T-helper 2 cell treated with Interferon-gamma antibody and Interleukin-4, amounts not matched to agents 5 μg/mL and 100 μg/mL, for 36 hours (primary cell): ENCODE measurements at regions not wholly inside any gene's neighbourhood (a gene's known extent, or its start where the extent isn't known, plus 50 kb on each side); places are given as distances from the start of the nearest gene placed in this dataset.
"Not testable (repeated sequence)": the region's sequence is repeated elsewhere in the genome, so short reads cannot be mapped to it uniquely, and the experiment has no call there.

Experiments used
- DNase-seq: peaks from one replicate; pipeline ENCODE4 v3.0.0; 2021; ENCODE audit warnings: low spot score
- H3K27ac Mint-ChIP-seq: one replicate; pipeline ENCODE4 v1.8.0; 2021; ENCODE audit warnings: mild to moderate bottlenecking, mixed read lengths
- H3K27me3 Mint-ChIP-seq: one replicate; pipeline ENCODE4 v1.8.0; 2021; ENCODE audit warnings: low read depth, mixed read lengths
- H3K36me3 Mint-ChIP-seq: one replicate; pipeline ENCODE4 v1.8.0; 2021; ENCODE audit warnings: low read depth, mixed read lengths
- H3K4me1 Mint-ChIP-seq: one replicate; pipeline ENCODE4 v1.8.0; 2021; ENCODE audit warnings: low read depth, mixed read lengths
- H3K4me3 Mint-ChIP-seq: one replicate; pipeline ENCODE4 v1.8.0; 2022; ENCODE audit warnings: mild to moderate bottlenecking, moderate library complexity, mixed read lengths
- H3K9me3 Mint-ChIP-seq: one replicate; pipeline ENCODE4 v1.8.0; 2021; ENCODE audit warnings: mixed read lengths

DNA sequence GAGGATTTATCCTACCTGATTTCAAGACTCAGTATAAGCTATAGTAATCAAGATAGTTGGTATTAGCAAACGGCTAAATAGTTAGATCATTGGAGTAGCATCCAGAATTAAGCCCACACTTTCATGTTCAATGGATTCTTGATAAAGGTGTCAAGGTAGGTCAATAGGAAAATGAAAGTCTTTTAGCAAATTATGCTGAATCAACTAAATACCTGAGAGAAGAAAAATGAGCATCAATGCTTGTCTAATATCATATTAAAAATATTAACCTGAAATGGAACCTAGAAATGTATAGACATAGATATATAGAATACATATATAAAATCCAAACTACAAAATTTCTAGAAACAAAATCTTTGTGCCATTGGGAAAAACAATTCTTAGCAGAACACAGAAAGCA lies 685.6 kb downstream of the DTWD2 start:
- H3K27me3 Mint-ChIP-seq = no peaks in the 10 kb centered on the region
- H3K4me1 Mint-ChIP-seq = no peaks in the 10 kb centered on the region
- no peak overlapping the region for H3K27ac Mint-ChIP-seq
- no peak overlapping the region for H3K4me3 Mint-ChIP-seq
- no peaks in the 10 kb centered on the region for H3K9me3 Mint-ChIP-seq
- no peaks in the 10 kb centered on the region for H3K36me3 Mint-ChIP-seq
- no peak for DNase-seq

DNA sequence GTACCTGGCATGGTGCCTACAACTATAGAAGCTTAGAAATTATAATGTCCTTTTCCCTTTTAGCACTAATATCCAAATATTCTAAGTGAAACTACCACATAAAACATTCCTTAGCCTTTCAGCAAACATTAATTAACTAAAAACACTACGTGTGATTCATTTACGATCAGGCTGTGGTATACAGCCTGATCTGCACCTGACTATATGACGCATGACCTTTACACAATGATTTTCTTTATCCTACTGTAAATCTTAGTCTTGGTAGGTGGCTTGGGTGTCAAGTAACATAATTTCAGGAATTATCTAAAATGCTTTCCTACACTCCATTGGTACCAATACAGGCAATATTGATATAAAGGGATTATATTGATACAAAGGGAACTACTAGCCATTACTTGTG lies 686.7 kb downstream of the DTWD2 start:
- no peak for DNase-seq
- Mint-ChIP-seq H3K4me1 (no peaks in the 10 kb centered on the region), H3K36me3 (no peaks in the 10 kb centered on the region), H3K27me3 (no peaks in the 10 kb centered on the region), H3K9me3 (no peaks in the 10 kb centered on the region), H3K27ac (no peak overlapping the region), H3K4me3 (no peak overlapping the region)

GRCh38 chr5:118295045-118295444 lies 693.3 kb downstream of the DTWD2 start:
- H3K4me3 Mint-ChIP-seq = no peak overlapping the region
- no peak for DNase-seq
- H3K9me3 Mint-ChIP-seq = no peaks in the 10 kb centered on the region
- H3K27me3 Mint-ChIP-seq = no peaks in the 10 kb centered on the region
- H3K27ac Mint-ChIP-seq = no peak overlapping the region
- no peaks in the 10 kb centered on the region for H3K4me1 Mint-ChIP-seq
- H3K36me3 Mint-ChIP-seq = no peaks in the 10 kb centered on the region

DNA sequence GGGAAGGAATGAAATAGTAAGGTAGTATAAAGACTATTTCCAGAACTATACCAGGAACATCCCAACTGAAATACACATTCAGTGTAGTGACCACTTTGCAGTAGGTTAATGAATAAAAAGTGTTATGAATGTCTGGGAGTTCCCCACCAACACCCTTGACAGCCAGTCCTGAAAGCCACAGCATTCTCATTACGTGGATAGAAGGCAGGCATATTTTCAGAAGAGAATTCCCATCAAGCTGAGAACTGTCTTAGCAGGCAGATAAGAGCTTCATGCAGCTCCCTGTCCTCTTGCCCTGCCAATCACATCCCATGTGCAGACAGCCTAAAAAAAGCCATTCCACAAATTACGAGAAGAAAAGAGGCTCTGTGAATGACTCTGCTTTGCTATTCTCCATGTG lies 695.0 kb downstream of the DTWD2 start:
- no peaks in the 10 kb centered on the region for H3K27me3 Mint-ChIP-seq
- H3K27ac Mint-ChIP-seq = no peak overlapping the region
- no peak overlapping the region for H3K4me3 Mint-ChIP-seq
- no peak for DNase-seq
- no peaks in the 10 kb centered on the region for H3K9me3 Mint-ChIP-seq
- no peaks in the 10 kb centered on the region for H3K4me1 Mint-ChIP-seq
- no peaks in the 10 kb centered on the region for H3K36me3 Mint-ChIP-seq

DNA sequence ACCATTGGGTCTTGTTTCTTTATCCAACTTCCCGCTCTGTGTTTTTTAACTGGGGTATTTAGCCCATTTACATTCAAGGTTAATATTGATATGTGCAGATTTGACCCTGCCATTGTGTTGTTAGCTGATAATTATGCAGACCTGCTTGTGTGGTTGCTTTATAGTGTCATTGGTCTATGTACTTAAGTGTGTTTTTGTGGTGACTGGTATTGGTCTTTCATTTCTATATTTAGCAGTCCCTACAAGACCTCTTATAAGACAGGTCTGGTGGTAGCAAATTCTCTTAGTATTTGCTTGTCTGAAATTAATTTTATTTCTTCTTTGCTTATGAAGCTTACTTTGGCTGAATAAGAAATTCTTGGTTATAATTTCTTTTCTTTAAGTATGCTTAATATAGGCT lies 698.1 kb downstream of the DTWD2 start:
- no peak for DNase-seq
- no peak overlapping the region for H3K27ac Mint-ChIP-seq
- H3K4me3 Mint-ChIP-seq = no peak overlapping the region
- H3K27me3 Mint-ChIP-seq = no peaks in the 10 kb centered on the region
- no peaks in the 10 kb centered on the region for H3K4me1 Mint-ChIP-seq
- H3K9me3 Mint-ChIP-seq = no peaks in the 10 kb centered on the region
- no peaks in the 10 kb centered on the region for H3K36me3 Mint-ChIP-seq

DNA sequence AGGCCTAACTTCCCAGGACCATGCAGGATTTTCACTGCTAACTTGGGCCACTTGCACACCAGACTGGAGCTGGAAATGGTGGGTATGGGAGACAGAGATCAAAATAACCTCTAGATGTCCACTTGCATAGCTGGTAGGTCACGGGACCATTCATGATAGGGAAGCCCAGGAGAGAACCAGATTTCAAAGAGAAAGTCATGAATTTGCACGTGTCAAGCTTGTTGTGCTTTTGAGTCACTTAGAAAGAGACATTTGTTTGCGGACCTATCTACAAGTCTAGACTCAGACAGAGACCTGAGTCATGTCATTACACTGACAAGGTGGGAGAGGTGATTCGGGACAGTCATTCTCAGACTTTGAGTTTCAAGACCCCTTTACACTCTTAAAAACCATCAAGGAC lies 704.1 kb downstream of the DTWD2 start:
- H3K36me3 Mint-ChIP-seq, H3K4me1 Mint-ChIP-seq, H3K9me3 Mint-ChIP-seq, H3K27ac Mint-ChIP-seq, H3K4me3 Mint-ChIP-seq, DNase-seq, H3K27me3 Mint-ChIP-seq: not testable (repeated sequence)

GRCh38 chr5:118282480-118283038 lies 705.8 kb downstream of the DTWD2 start:
- not testable (repeated sequence) for H3K4me3 Mint-ChIP-seq, H3K36me3 Mint-ChIP-seq, H3K27me3 Mint-ChIP-seq, H3K27ac Mint-ChIP-seq, H3K9me3 Mint-ChIP-seq, H3K4me1 Mint-ChIP-seq, DNase-seq

GRCh38 chr5:118279540-118280294 lies 708.6 kb downstream of the DTWD2 start:
- DNase-seq = no peak
- no peak overlapping the region for H3K4me3 Mint-ChIP-seq
- H3K27ac Mint-ChIP-seq = no peak overlapping the region
- peaks cover 8% of the 10 kb centered on the region for H3K9me3 Mint-ChIP-seq
- no peaks in the 10 kb centered on the region for H3K36me3 Mint-ChIP-seq
- no peaks in the 10 kb centered on the region for H3K27me3 Mint-ChIP-seq
- H3K4me1 Mint-ChIP-seq = no peaks in the 10 kb centered on the region

GRCh38 chr5:118270526-118270925 lies 717.8 kb downstream of the DTWD2 start:
- Mint-ChIP-seq H3K4me3 (no peak overlapping the region), H3K36me3 (no peaks in the 10 kb centered on the region), H3K4me1 (no peaks in the 10 kb centered on the region), H3K27me3 (no peaks in the 10 kb centered on the region), H3K9me3 (peaks cover 15% of the 10 kb centered on the region), H3K27ac (no peak overlapping the region)
- no peak for DNase-seq

- Mint-ChIP-seq H3K27ac (no peak overlapping the region), H3K4me3 (no peak overlapping the region), H3K36me3 (no peaks in the 10 kb centered on the region), H3K4me1 (no peaks in the 10 kb centered on the region), H3K9me3 (no peaks in the 10 kb centered on the region), H3K27me3 (no peaks in the 10 kb centered on the region)
- DNase-seq = no peak
These were observed 730.1 kb downstream of the DTWD2 start for GRCh38 chr5:118258223-118258622.

GRCh38 chr5:118257066-118257465 lies 731.3 kb downstream of the DTWD2 start:
- H3K27me3 Mint-ChIP-seq = no peaks in the 10 kb centered on the region
- no peaks in the 10 kb centered on the region for H3K4me1 Mint-ChIP-seq
- DNase-seq = no peak
- H3K9me3 Mint-ChIP-seq = no peaks in the 10 kb centered on the region
- no peak overlapping the region for H3K4me3 Mint-ChIP-seq
- H3K27ac Mint-ChIP-seq = no peak overlapping the region
- no peaks in the 10 kb centered on the region for H3K36me3 Mint-ChIP-seq

DNA sequence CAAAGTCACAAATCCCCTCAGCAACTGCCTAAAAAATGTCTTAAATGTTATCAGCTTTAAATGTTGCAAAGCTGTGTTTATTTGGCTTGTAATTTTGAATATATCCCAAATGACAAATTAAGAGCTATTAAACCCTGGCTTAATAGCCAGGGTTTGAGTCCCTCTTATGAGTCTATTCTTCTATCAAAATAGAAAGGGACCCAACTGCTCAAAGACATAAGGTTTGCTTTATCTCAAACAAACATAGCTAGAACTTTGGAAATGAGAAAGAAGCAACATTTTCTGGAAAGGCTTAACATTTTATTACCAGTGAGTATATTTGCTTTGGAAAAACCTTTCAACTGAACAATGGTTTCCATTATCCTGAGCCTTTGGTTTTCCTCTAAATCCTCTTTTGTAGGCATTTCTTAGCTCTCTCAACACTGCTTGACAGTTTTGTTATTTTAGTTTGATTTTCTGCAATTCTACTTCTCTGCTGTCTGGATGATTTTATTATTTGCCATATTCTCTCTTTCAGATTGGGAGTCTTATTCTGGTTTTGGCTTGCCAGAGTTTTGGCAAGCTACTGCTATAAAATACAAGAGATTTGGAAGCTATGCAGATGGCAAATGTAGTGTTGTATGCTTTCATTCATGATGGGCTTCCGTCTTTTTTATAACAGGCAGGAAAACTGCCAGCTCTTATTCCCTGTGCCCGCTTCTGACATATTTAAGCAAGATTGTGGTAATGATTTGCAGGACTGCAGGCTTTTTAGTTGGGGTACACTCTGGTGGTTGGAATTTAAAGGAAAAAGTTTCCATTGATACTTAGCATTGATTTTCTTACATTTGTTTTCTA lies 734.9 kb downstream of the DTWD2 start:
- Mint-ChIP-seq H3K36me3 (no peaks in the 10 kb centered on the region), H3K4me1 (peaks cover 3% of the 10 kb centered on the region), H3K9me3 (peaks cover 28% of the 10 kb centered on the region), H3K4me3 (no peak overlapping the region), H3K27me3 (no peaks in the 10 kb centered on the region), H3K27ac (no peak overlapping the region)
- DNase-seq = no peak

- Mint-ChIP-seq H3K27ac (no peak overlapping the region), H3K4me1 (peaks cover 3% of the 10 kb centered on the region), H3K36me3 (no peaks in the 10 kb centered on the region), H3K4me3 (no peak overlapping the region), H3K9me3 (peaks cover 39% of the 10 kb centered on the region), H3K27me3 (no peaks in the 10 kb centered on the region)
- no peak for DNase-seq
These were observed 739.0 kb downstream of the DTWD2 start for GRCh38 chr5:118249386-118249785.

DNA sequence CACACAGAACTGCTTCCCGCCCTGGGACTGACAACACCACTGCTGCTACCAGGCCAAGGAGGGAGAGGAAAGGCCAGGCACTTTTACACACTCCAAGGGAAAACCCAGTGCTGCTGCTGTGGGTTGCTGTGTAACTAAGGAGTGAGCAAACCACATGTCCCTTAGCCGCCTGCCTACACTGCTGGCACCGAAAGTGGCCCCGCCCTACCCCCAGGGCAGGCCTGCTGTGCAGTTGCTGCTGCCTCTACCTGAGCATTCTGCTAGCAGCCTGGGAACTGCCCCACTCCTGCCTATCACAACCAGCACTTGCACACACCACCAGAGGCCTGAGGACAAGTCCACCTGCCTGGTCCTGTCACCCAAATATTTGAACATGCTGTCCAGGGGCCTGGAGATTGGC lies 740.9 kb downstream of the DTWD2 start:
- no peak for DNase-seq
- no peaks in the 10 kb centered on the region for H3K27me3 Mint-ChIP-seq
- H3K4me1 Mint-ChIP-seq = peaks cover 3% of the 10 kb centered on the region
- H3K4me3 Mint-ChIP-seq = no peak overlapping the region
- H3K9me3 Mint-ChIP-seq = peaks cover 39% of the 10 kb centered on the region
- no peaks in the 10 kb centered on the region for H3K36me3 Mint-ChIP-seq
- no peak overlapping the region for H3K27ac Mint-ChIP-seq
